H9 (cell line): ENCODE measurements at regions not wholly inside any gene's neighbourhood (a gene's known extent, or its start where the extent isn't known, plus 50 kb on each side); places are given as distances from the start of the nearest gene placed in this dataset.

ENCODE experiments used
- DNase-seq: peaks from one replicate; pipeline ENCODE4 v3.0.0-alpha.2; 2017
- H2AFZ ChIP-seq: one replicate; pipeline ENCODE4 v1.6.1; 2013; ENCODE audit warnings: mild to moderate bottlenecking, low read length, control low read depth, moderate library complexity
- H2AK5ac ChIP-seq: 2 replicates; pipeline ENCODE4 v1.6.1; 2013; ENCODE audit warnings: low read length, control low read depth, mixed read lengths; ENCODE audit not compliant: insufficient read length
- H2BK120ac ChIP-seq: one replicate; pipeline ENCODE4 v1.6.1; 2013; ENCODE audit warnings: low read depth, mild to moderate bottlenecking, low read length, control low read depth, inconsistent platforms; ENCODE audit not compliant: poor library complexity, severe bottlenecking
- H2BK12ac ChIP-seq: 2 replicates; pipeline ENCODE4 v1.6.1; 2013; ENCODE audit warnings: low read length, control low read depth, mixed read lengths, low read depth; ENCODE audit not compliant: insufficient read length
- H2BK15ac ChIP-seq: 2 replicates; pipeline ENCODE4 v1.6.1; 2013; ENCODE audit warnings: low read depth, low read length, control low read depth
- H2BK20ac ChIP-seq: one replicate; pipeline ENCODE4 v1.6.1; 2013; ENCODE audit warnings: low read depth, mild to moderate bottlenecking, low read length, control low read depth, inconsistent platforms; ENCODE audit not compliant: poor library complexity, severe bottlenecking
- H2BK5ac ChIP-seq: 2 replicates; pipeline ENCODE4 v1.6.1; 2013; ENCODE audit warnings: low read length, control low read depth, mixed read lengths; ENCODE audit not compliant: insufficient read length
- H3K14ac ChIP-seq: 2 replicates; pipeline ENCODE4 v1.6.1; 2013; ENCODE audit warnings: low read length, control low read depth; ENCODE audit not compliant: insufficient read depth
- H3K18ac ChIP-seq: 2 replicates; pipeline ENCODE4 v1.6.1; 2013; ENCODE audit warnings: low read depth, mild to moderate bottlenecking, mixed read lengths, low read length, control low read depth; ENCODE audit not compliant: insufficient read length
- H3K23ac ChIP-seq: 2 replicates; pipeline ENCODE4 v1.6.1; 2013; ENCODE audit warnings: low read length, control low read depth, mixed read lengths, low read depth; ENCODE audit not compliant: insufficient read length
- H3K23me2 ChIP-seq: 2 replicates; pipeline ENCODE4 v1.6.1; 2013; ENCODE audit warnings: low read depth, mild to moderate bottlenecking, mixed read lengths, low read length, control low read depth; ENCODE audit not compliant: insufficient read length, poor library complexity, severe bottlenecking
- H3K27ac ChIP-seq: 2 replicates; pipeline ENCODE4 v1.5.1; 2013; ENCODE audit warnings: low read length, control low read depth, mixed read lengths, low read depth; ENCODE audit not compliant: insufficient read length
- H3K27me3 ChIP-seq: 2 replicates; pipeline ENCODE4 v1.6.1; 2013; ENCODE audit warnings: low read length, control low read depth, inconsistent platforms; ENCODE audit not compliant: insufficient read depth
- H3K4ac ChIP-seq: 2 replicates; pipeline ENCODE4 v1.6.1; 2013; ENCODE audit warnings: low read depth, mild to moderate bottlenecking, control low read depth, inconsistent platforms, low read length, moderate library complexity
- H3K4me1 ChIP-seq: 2 replicates; pipeline ENCODE4 v1.6.1; 2013; ENCODE audit warnings: low read length, control low read depth, inconsistent platforms; ENCODE audit not compliant: insufficient read depth
- H3K4me2 ChIP-seq: 2 replicates; pipeline ENCODE4 v1.6.1; 2013; ENCODE audit warnings: low read length, control low read depth, mixed read lengths; ENCODE audit not compliant: insufficient read length, insufficient read depth
- H3K56ac ChIP-seq: 2 replicates; pipeline ENCODE4 v1.6.1; 2013; ENCODE audit warnings: low read depth, mild to moderate bottlenecking, mixed read lengths, low read length, control low read depth; ENCODE audit not compliant: insufficient read length
- H3K79me1 ChIP-seq: 2 replicates; pipeline ENCODE4 v1.6.1; 2013; ENCODE audit warnings: low read depth, mild to moderate bottlenecking, moderate library complexity, low read length, control low read depth, inconsistent platforms; ENCODE audit not compliant: insufficient read depth, poor library complexity, severe bottlenecking
- H3K79me2 ChIP-seq: 2 replicates; pipeline ENCODE4 v1.6.1; 2013; ENCODE audit warnings: low read length, control low read depth, inconsistent platforms; ENCODE audit not compliant: insufficient read depth
- H3K9ac ChIP-seq: 2 replicates; pipeline ENCODE4 v1.6.1; 2013; ENCODE audit warnings: low read length, control low read depth, mixed read lengths; ENCODE audit not compliant: insufficient read length; ENCODE audit errors: extremely low read depth
- H3K9me3 ChIP-seq: one replicate; pipeline ENCODE4 v1.6.1; 2013; ENCODE audit warnings: low read depth, low read length, inconsistent platforms; ENCODE audit not compliant: control insufficient read depth
- H3T11ph ChIP-seq: one replicate; pipeline ENCODE4 v1.6.1; 2013; ENCODE audit warnings: mild to moderate bottlenecking, low read length, control low read depth, inconsistent platforms
- H4K20me1 ChIP-seq: one replicate; pipeline ENCODE4 v1.6.1; 2013; ENCODE audit not compliant: control insufficient read depth, insufficient read length, insufficient read depth
- H4K5ac ChIP-seq: 2 replicates; pipeline ENCODE4 v1.6.1; 2013; ENCODE audit warnings: low read depth, mild to moderate bottlenecking, mixed read lengths, low read length, control low read depth; ENCODE audit not compliant: insufficient read length
- H4K8ac ChIP-seq: replicated peaks from 2 replicates; pipeline ENCODE4 v1.6.1; 2013; ENCODE audit warnings: low read length, control low read depth, mixed read lengths, low read depth; ENCODE audit not compliant: insufficient read length
- H4K91ac ChIP-seq: 2 replicates; pipeline ENCODE4 v1.6.1; 2013; ENCODE audit warnings: low read depth, mild to moderate bottlenecking, moderate library complexity, mixed read lengths, low read length, control low read depth; ENCODE audit not compliant: insufficient read length
- H3K27ac Mint-ChIP-seq, 3 experiments: 2 replicates in 2 of 3; 3 replicates in 1 of 3; pipeline ENCODE4 v1.8.0; 2020 to 2021; ENCODE audit warnings: mixed read lengths in 3 of 3, mild to moderate bottlenecking in 1 of 3, moderate library complexity in 1 of 3
- H3K27me3 Mint-ChIP-seq: 2 replicates; pipeline ENCODE4 v1.8.0; 2021; ENCODE audit warnings: low read depth, mild to moderate bottlenecking, moderate library complexity, mixed read lengths
- H3K36me3 Mint-ChIP-seq, 3 experiments: 2 replicates in 2 of 3; 3 replicates in 1 of 3; pipeline ENCODE4 v1.8.0; 2020 to 2021; ENCODE audit warnings: low read depth in 3 of 3, mixed read lengths in 3 of 3; ENCODE audit not compliant: insufficient read depth in 1 of 3
- H3K4me1 Mint-ChIP-seq, 2 experiments: 2 replicates each; pipeline ENCODE4 v1.8.0; 2020; ENCODE audit warnings: mixed read lengths in 2 of 2
- H3K4me3 Mint-ChIP-seq, 2 experiments: 2 replicates in 1 of 2; 3 replicates in 1 of 2; pipeline ENCODE4 v1.8.0; 2020 to 2021; ENCODE audit warnings: mild to moderate bottlenecking in 2 of 2, mixed read lengths in 2 of 2, moderate library complexity in 1 of 2
- H3K9me3 Mint-ChIP-seq, 2 experiments: 2 replicates in 1 of 2; 3 replicates in 1 of 2; pipeline ENCODE4 v1.8.0; 2020; ENCODE audit warnings: mild to moderate bottlenecking in 2 of 2, mixed read lengths in 2 of 2, moderate library complexity in 1 of 2
- WGBS: extraction: QIAGEN DNeasy Blood & Tissue Kit; methylation state at CpG from one replicate; pipeline ENCODE4 v1.1.7; 2013; ENCODE audit warnings: missing lambda C conversion rate, low lambda C conversion rate, mixed read lengths; ENCODE audit not compliant: insufficient read length; ENCODE audit errors: extremely low coverage; 5-methylcytosine and 5-hydroxymethylcytosine counted together
- TF ChIP-seq, protein P1 (sequence below): fragments of 200-600 bp; sonication (generic); conservative IDR thresholded peaks from 3 replicates; pipeline ENCODE4 v1.8.0; 2021; ENCODE audit warnings: antibody characterized with exemption, mild to moderate bottlenecking

- no peak overlapping the region for H4K91ac ChIP-seq
- no peak overlapping the region for H2AK5ac ChIP-seq
- H3T11ph ChIP-seq = no peak overlapping the region
- no peak overlapping the region for H3K23ac ChIP-seq
- no peak overlapping the region for H3K56ac ChIP-seq
- Mint-ChIP-seq H3K27ac (no peak overlapping the region; a peak in 1 of 7 replicates), H3K36me3 (no peaks in the 10 kb centered on the region; a peak in 1 of 7 replicates), H3K9me3 (no peaks in the 10 kb centered on the region), H3K4me3 (no peak overlapping the region), H3K27me3 (no peaks in the 10 kb centered on the region), H3K4me1 (peaks cover 0 to 3% of the 10 kb centered on the region in 2 experiments; a peak in 1 of 4 replicates)
- no peak overlapping the region for H2BK20ac ChIP-seq
- no peaks in the 10 kb centered on the region for H3K79me1 ChIP-seq
- no peak overlapping the region for H2BK15ac ChIP-seq
- no peaks in the 10 kb centered on the region for H3K79me2 ChIP-seq
- H3K14ac ChIP-seq = no peak overlapping the region
- H4K5ac ChIP-seq = no peak overlapping the region
- no peak for DNase-seq
- H3K4ac ChIP-seq = no peak overlapping the region
- no peaks in the 10 kb centered on the region for H3K23me2 ChIP-seq
- no peak overlapping the region for H2BK12ac ChIP-seq
- no peak overlapping the region for H2AFZ ChIP-seq
- TF ChIP-seq, protein P1, sequence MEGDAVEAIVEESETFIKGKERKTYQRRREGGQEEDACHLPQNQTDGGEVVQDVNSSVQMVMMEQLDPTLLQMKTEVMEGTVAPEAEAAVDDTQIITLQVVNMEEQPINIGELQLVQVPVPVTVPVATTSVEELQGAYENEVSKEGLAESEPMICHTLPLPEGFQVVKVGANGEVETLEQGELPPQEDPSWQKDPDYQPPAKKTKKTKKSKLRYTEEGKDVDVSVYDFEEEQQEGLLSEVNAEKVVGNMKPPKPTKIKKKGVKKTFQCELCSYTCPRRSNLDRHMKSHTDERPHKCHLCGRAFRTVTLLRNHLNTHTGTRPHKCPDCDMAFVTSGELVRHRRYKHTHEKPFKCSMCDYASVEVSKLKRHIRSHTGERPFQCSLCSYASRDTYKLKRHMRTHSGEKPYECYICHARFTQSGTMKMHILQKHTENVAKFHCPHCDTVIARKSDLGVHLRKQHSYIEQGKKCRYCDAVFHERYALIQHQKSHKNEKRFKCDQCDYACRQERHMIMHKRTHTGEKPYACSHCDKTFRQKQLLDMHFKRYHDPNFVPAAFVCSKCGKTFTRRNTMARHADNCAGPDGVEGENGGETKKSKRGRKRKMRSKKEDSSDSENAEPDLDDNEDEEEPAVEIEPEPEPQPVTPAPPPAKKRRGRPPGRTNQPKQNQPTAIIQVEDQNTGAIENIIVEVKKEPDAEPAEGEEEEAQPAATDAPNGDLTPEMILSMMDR = no peak
- no peak overlapping the region for H2BK120ac ChIP-seq
- H4K20me1 ChIP-seq = no peaks in the 10 kb centered on the region
- WGBS = no CpG with 5 or more reads among the region's 12 CpGs
- H3K27ac ChIP-seq = no peak overlapping the region
- no peak overlapping the region for H2BK5ac ChIP-seq
- no peak overlapping the region for H3K4me2 ChIP-seq
- H3K27me3 ChIP-seq = no peaks in the 10 kb centered on the region
- H3K9me3 ChIP-seq = no peaks in the 10 kb centered on the region
- no peak overlapping the region for H3K9ac ChIP-seq
- H3K4me1 ChIP-seq = no peaks in the 10 kb centered on the region
- no peak overlapping the region for H4K8ac ChIP-seq
- H3K18ac ChIP-seq = no peak overlapping the region
These were observed 140.0 kb downstream of the OMA1 start for GRCh38 chr1:58406301-58407071.
